SH-SY5Y (cell line): ENCODE measurements at regions not wholly inside any gene's neighbourhood (a gene's known extent, or its start where the extent isn't known, plus 50 kb on each side); places are given as distances from the start of the nearest gene placed in this dataset.

Experiments used
- GATA2 ChIP-seq: IDR thresholded peaks from 2 replicates; pipeline ENCODE4 v1.6.1; 2011; ENCODE audit warnings: mild to moderate bottlenecking, low read depth, low read length
- GATA3 ChIP-seq: IDR thresholded peaks from 2 replicates; pipeline ENCODE4 v1.6.1; 2011; ENCODE audit warnings: low read depth, mild to moderate bottlenecking, low read length, moderate library complexity

DNA sequence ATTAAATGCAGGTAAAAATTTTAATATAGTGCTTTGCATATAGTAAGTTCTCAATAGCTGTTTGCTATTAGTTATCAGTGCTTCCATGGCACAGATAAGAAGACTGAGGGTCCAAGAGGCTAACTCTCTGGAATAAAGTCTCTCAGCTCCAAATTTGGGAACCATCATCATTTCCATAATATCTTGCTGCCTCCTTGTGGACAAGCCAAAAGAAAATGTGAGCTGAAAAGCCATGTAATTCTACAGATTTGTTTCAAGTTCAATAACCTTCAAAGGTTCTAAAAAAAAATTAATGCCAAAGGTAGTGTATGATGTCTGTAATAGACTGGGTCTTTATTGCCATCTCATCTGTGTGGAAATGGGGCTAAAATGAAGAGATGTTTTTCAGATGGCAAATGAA, 136.9 kb upstream of the VCX start:
- no peak for TF ChIP-seq GATA2
- no peak for TF ChIP-seq GATA3
